GM23338 (cell line): ENCODE measurements at regions not wholly inside any gene's neighbourhood (a gene's known extent, or its start where the extent isn't known, plus 50 kb on each side); places are given as distances from the start of the nearest gene placed in this dataset.

Source experiments
- ATAC-seq: fragments of 200-7000 bp; cut with Tn5 transposase; 3 replicates; pipeline ENCODE4 v1.9.1; 2020
- DNase-seq: peaks from one replicate; pipeline ENCODE4 v3.0.0-alpha.2; 2015; ENCODE audit warnings: low spot score
- H2AFZ ChIP-seq: fragments of 200-600 bp; sonication (generic); 2 replicates; pipeline ENCODE4 v1.8.0; 2016; ENCODE audit warnings: antibody characterized with exemption, mild to moderate bottlenecking, moderate library complexity
- H3F3A ChIP-seq: fragments of 200-600 bp; sonication (generic); replicated peaks from 2 replicates; pipeline ENCODE4 v1.8.0; 2017; ENCODE audit warnings: antibody characterized with exemption, mixed run types, low read depth
- H3K27ac ChIP-seq: fragments of 200-600 bp; sonication (generic); 2 replicates; pipeline ENCODE4 v1.6.1; 2016; ENCODE audit warnings: low read depth
- H3K27me3 ChIP-seq: fragments of 200-600 bp; sonication (generic); 2 replicates; pipeline ENCODE4 v1.8.0; 2016; ENCODE audit warnings: mild to moderate bottlenecking, mixed run types, moderate library complexity; ENCODE audit not compliant: insufficient read depth
- H3K36me3 ChIP-seq: fragments of 200-600 bp; sonication (generic); 2 replicates; pipeline ENCODE4 v1.8.0; 2016; ENCODE audit warnings: mild to moderate bottlenecking; ENCODE audit not compliant: insufficient read depth
- H3K4me1 ChIP-seq: fragments of 200-600 bp; sonication (generic); 2 replicates; pipeline ENCODE4 v1.8.0; 2016; ENCODE audit warnings: mild to moderate bottlenecking, moderate library complexity; ENCODE audit not compliant: insufficient read depth
- H3K4me2 ChIP-seq: fragments of 200-600 bp; sonication (generic); 2 replicates; pipeline ENCODE4 v1.7.1; 2017; ENCODE audit warnings: mixed run types
- H3K4me3 ChIP-seq: fragments of 200-600 bp; sonication (generic); 2 replicates; pipeline ENCODE4 v1.6.1; 2016; ENCODE audit warnings: mixed run types
- H3K79me2 ChIP-seq: fragments of 200-600 bp; sonication (generic); replicated peaks from 2 replicates; pipeline ENCODE4 v1.8.0; 2017; ENCODE audit warnings: mild to moderate bottlenecking; ENCODE audit not compliant: insufficient read depth
- H3K9me2 ChIP-seq: fragments of 200-600 bp; sonication (generic); 2 replicates; pipeline ENCODE4 v1.8.0; 2017; ENCODE audit not compliant: insufficient read depth
- H4K20me1 ChIP-seq: fragments of 200-600 bp; sonication (generic); replicated peaks from 2 replicates; pipeline ENCODE4 v1.8.0; 2017; ENCODE audit warnings: mild to moderate bottlenecking; ENCODE audit not compliant: insufficient read depth
- H3K27ac Mint-ChIP-seq: 2 replicates; pipeline ENCODE4 v1.8.0; 2020; ENCODE audit warnings: inconsistent platforms, mild to moderate bottlenecking, moderate library complexity, mixed read lengths
- H3K27me3 Mint-ChIP-seq: 3 replicates; pipeline ENCODE4 v1.8.0; 2022; ENCODE audit warnings: low read depth, mild to moderate bottlenecking, moderate library complexity, mixed read lengths, inconsistent platforms; ENCODE audit not compliant: insufficient read depth, poor library complexity
- H3K36me3 Mint-ChIP-seq: 3 replicates; pipeline ENCODE4 v1.8.0; 2021; ENCODE audit warnings: low read depth, mild to moderate bottlenecking, inconsistent platforms, moderate library complexity, mixed read lengths
- H3K4me1 Mint-ChIP-seq: 3 replicates; pipeline ENCODE4 v1.8.0; 2020; ENCODE audit warnings: mild to moderate bottlenecking, inconsistent platforms, mixed read lengths
- H3K4me3 Mint-ChIP-seq: 3 replicates; pipeline ENCODE4 v1.8.0; 2021; ENCODE audit warnings: moderate library complexity, mild to moderate bottlenecking, inconsistent platforms, mixed read lengths
- H3K9me3 Mint-ChIP-seq: 3 replicates; pipeline ENCODE4 v1.8.0; 2020; ENCODE audit warnings: moderate library complexity, mild to moderate bottlenecking, inconsistent platforms, mixed read lengths
- CREB1 ChIP-seq: fragments of 250-450 bp; sonication (Bioruptor Pico); IDR thresholded peaks from 2 replicates; pipeline ENCODE4 v1.5.0; 2020; ENCODE audit warnings: low read depth, mild to moderate bottlenecking, moderate library complexity
- CTCF ChIP-seq, 2 experiments: fragments of 200-600 bp in 1 of 2; sonication (generic) in 1 of 2; conservative IDR thresholded peaks; 2 replicates each; pipeline versions ENCODE4 v1.5.1 to v1.6.1; 2016 to 2017; ENCODE audit warnings: antibody characterized with exemption in 2 of 2, low read depth in 2 of 2, mild to moderate bottlenecking in 2 of 2, moderate library complexity in 1 of 2
- ETS1 ChIP-seq: IDR thresholded peaks from 2 replicates; pipeline ENCODE4 v1.6.1; 2016; ENCODE audit warnings: antibody characterized with exemption
- EZH2 ChIP-seq: fragments of 200-600 bp; sonication (generic); IDR thresholded peaks from one replicate; pipeline ENCODE4 v1.8.0; 2017; ENCODE audit warnings: antibody characterized with exemption, mild to moderate bottlenecking, low read depth; ENCODE audit not compliant: unreplicated experiment
- EZH2phosphoT487 ChIP-seq: fragments of 200-600 bp; sonication (generic); IDR thresholded peaks from one replicate; pipeline ENCODE4 v1.8.1; 2018; ENCODE audit warnings: antibody characterized with exemption; ENCODE audit not compliant: unreplicated experiment
- JUNB ChIP-seq: IDR thresholded peaks from one replicate; pipeline ENCODE4 v1.6.1; 2016; ENCODE audit warnings: antibody characterized with exemption; ENCODE audit not compliant: unreplicated experiment
- NANOG ChIP-seq: IDR thresholded peaks from 2 replicates; pipeline ENCODE4 v1.6.1; 2016; ENCODE audit warnings: antibody characterized with exemption, borderline replicate concordance
- POLR2AphosphoS5 ChIP-seq: IDR thresholded peaks from 2 replicates; pipeline ENCODE4 v1.6.1; 2016; ENCODE audit warnings: antibody characterized with exemption, low read depth
- REST ChIP-seq: IDR thresholded peaks from one replicate; pipeline ENCODE4 v1.6.1; 2018; ENCODE audit warnings: antibody characterized with exemption; ENCODE audit not compliant: unreplicated experiment
- STAT1 ChIP-seq: IDR thresholded peaks from one replicate; pipeline ENCODE4 v1.6.1; 2016; ENCODE audit warnings: antibody characterized with exemption; ENCODE audit not compliant: unreplicated experiment
- ZNF114 ChIP-seq: fragments of 250-450 bp; sonication (Bioruptor Pico); IDR thresholded peaks from 2 replicates; pipeline ENCODE4 v1.5.0; 2020; ENCODE audit warnings: mild to moderate bottlenecking, moderate library complexity
- ZNF331 ChIP-seq: fragments of 250-450 bp; sonication (Bioruptor Pico); IDR thresholded peaks from 2 replicates; pipeline ENCODE4 v1.5.0; 2020; ENCODE audit warnings: low read depth, mild to moderate bottlenecking, moderate library complexity
- ZNF462 ChIP-seq: fragments of 250-450 bp; sonication (Bioruptor Pico); IDR thresholded peaks from 2 replicates; pipeline ENCODE4 v1.5.0; 2020; ENCODE audit warnings: mild to moderate bottlenecking, moderate library complexity

GRCh38 chr20:22305381-22305780, 279.0 kb downstream of the FOXA2 start:
- Histone ChIP-seq H3K27ac (no peak overlapping the region), H3K9me2 (peaks cover 5% of the 10 kb centered on the region), H3K27me3 (no peaks in the 10 kb centered on the region), H3K79me2 (no peaks in the 10 kb centered on the region), H3K4me1 (no peaks in the 10 kb centered on the region; the same call in 1 of the 2 replicates), H3F3A (no peaks in the 10 kb centered on the region), H3K4me2 (no peak overlapping the region), H2AFZ (no peak overlapping the region), H4K20me1 (no peaks in the 10 kb centered on the region), H3K36me3 (no peaks in the 10 kb centered on the region), H3K4me3 (no peak overlapping the region)
- no peak overlapping the region for H3K4me3 Mint-ChIP-seq
- no peaks in the 10 kb centered on the region for H3K36me3 Mint-ChIP-seq
- DNase-seq (no peak), ATAC-seq (no peak)
- H3K9me3 Mint-ChIP-seq = no peaks in the 10 kb centered on the region
- TF ChIP-seq REST = no peak
- TF ChIP-seq CTCF (conservative IDR thresholded peaks at IDR 0.05; ENCODE audit: low read depth in 2 of 2) = no peak
- TF ChIP-seq ETS1 = no peak
- no peak for TF ChIP-seq STAT1
- no peak for TF ChIP-seq ZNF462 (CRISPR knock-in tag)
- TF ChIP-seq EZH2 = no peak
- no peak for TF ChIP-seq ZNF331 (CRISPR knock-in tag)
- TF ChIP-seq POLR2AphosphoS5 = no peak
- no peak for TF ChIP-seq EZH2phosphoT487
- no peak for TF ChIP-seq ZNF114
- no peak for TF ChIP-seq JUNB
- no peak for TF ChIP-seq CREB1 (CRISPR knock-in tag)
- no peak for TF ChIP-seq NANOG
- H3K4me1 Mint-ChIP-seq = peaks cover 5% of the 10 kb centered on the region; the same call in 2 of the 3 replicates
- H3K27me3 Mint-ChIP-seq = peaks cover 11% of the 10 kb centered on the region
- no peak overlapping the region for H3K27ac Mint-ChIP-seq
